Activated T-cell treated with anti-CD3 and anti-CD28 coated beads, Interleukin-2, amount 50 U/mL, for 24 hours (primary cell): ENCODE measurements at regions not wholly inside any gene's neighbourhood (a gene's known extent, or its start where the extent isn't known, plus 50 kb on each side); places are given as distances from the start of the nearest gene placed in this dataset.

Experiments
- DNase-seq: peaks from one replicate; pipeline ENCODE4 v3.0.0-alpha.2; 2020
- H3K27ac Mint-ChIP-seq: 2 replicates; pipeline ENCODE4 v1.8.0; 2020; ENCODE audit warnings: mild to moderate bottlenecking, mixed read lengths
- H3K27me3 Mint-ChIP-seq: 2 replicates; pipeline ENCODE4 v1.8.0; 2020; ENCODE audit warnings: mixed read lengths
- H3K36me3 Mint-ChIP-seq: 2 replicates; pipeline ENCODE4 v1.8.0; 2020; ENCODE audit warnings: low read depth, mixed read lengths
- H3K4me1 Mint-ChIP-seq: 2 replicates; pipeline ENCODE4 v1.8.0; 2020; ENCODE audit warnings: low read depth, mixed read lengths
- H3K4me3 Mint-ChIP-seq: 2 replicates; pipeline ENCODE4 v1.8.0; 2020; ENCODE audit warnings: mild to moderate bottlenecking, moderate library complexity, mixed read lengths
- H3K9me3 Mint-ChIP-seq: 2 replicates; pipeline ENCODE4 v1.8.0; 2020; ENCODE audit warnings: mixed read lengths

DNA sequence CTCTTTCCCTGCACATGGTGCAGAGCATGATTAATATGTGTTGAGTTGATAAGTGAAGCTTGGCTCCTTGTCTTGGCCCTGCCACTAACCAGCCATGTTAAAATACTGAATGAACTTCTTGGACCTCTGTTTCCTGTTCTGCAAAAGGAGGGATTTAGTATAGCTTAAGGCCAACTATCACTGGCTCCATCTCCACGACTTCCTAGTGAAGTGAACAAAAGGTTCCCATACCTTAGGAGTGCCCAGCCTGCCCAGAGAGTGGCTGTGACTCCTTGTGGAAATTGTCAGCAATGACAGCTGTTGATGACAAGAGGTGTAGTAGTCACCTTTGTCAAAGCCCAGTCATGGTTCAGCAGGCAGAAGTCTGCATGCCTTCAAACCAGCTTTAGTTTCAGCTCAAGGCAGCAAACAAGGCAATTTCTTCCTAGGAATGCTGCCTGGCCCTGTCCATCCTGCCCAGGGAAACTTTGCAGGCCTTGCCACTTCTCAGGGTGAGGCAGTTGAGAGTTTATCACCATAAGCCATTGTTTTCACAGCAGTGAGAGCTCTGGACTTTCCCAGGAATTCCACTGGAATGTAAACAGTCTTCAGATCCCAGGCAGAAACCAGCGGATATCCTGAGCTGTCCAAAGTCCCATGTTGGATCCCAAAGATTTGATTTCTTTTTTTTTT lies 169.7 kb upstream of the TNFAIP3 start:
- H3K27me3 Mint-ChIP-seq = peaks cover 7% of the 10 kb centered on the region
- H3K27ac Mint-ChIP-seq = peak overlapping the region; percentile 65
- DNase-seq = no peak
- no peak overlapping the region for H3K4me3 Mint-ChIP-seq
- H3K36me3 Mint-ChIP-seq = no peaks in the 10 kb centered on the region
- no peaks in the 10 kb centered on the region for H3K9me3 Mint-ChIP-seq
- H3K4me1 Mint-ChIP-seq = peaks cover 71% of the 10 kb centered on the region

DNA sequence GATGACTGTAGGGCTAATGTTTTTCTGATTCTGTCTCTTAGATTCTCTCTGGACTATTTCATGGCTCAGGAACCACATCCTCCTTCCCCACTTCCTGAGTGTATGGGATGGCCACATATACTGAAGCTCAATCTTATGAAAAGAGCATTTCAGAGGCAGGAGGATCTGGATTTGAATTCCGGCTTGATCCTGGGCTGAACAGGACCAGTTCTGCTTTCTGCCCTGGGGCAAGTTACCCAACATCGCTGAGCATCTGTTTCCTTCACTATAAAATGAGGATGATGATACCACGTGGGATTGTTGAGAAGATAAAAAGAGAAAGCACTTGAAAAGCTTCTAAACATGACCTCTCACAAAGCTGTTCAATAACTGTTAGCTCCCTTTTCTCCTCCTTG lies 168.4 kb upstream of the TNFAIP3 start:
- H3K4me3 Mint-ChIP-seq = peak overlapping the region; percentile 60
- no peaks in the 10 kb centered on the region for H3K9me3 Mint-ChIP-seq
- peak overlapping the region; percentile 99 for H3K27ac Mint-ChIP-seq
- DNase-seq = no peak
- H3K36me3 Mint-ChIP-seq = no peaks in the 10 kb centered on the region
- peaks cover 7% of the 10 kb centered on the region for H3K27me3 Mint-ChIP-seq
- H3K4me1 Mint-ChIP-seq = peaks cover 75% of the 10 kb centered on the region

DNA sequence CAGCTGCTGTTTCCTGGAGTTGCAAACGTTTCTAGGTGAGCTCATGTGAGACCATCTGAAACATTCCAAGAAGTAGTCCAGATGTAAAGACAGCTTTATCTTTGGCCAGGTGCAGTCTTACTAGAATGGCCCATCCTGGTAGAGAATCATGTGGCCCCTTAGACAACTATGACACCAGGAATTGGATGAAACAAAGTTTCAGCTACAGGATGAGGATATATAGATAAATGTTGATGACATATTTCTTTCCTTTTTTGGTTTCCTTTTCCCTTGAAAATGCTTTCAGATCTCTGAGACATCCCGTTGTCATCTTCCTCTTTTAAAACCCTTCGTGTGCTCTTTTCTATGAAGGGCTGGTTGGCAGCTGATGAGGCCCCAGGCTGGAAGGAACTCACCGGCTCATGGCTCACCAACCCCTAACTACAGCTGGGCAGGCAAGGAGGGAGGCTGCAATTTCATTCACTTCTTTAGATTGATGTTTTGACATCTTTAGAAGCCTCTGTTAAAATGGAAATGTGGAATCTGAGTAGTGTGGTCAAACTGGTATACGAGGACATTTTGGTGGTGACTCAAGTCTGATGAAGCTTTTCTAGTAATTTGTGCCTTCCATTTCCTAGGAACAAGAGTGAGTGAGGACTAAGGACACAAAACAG lies 167.9 kb upstream of the TNFAIP3 start:
- Mint-ChIP-seq H3K4me1 (peaks cover 69% of the 10 kb centered on the region), H3K27me3 (peaks cover 7% of the 10 kb centered on the region), H3K27ac (peak overlapping the region; percentile 99), H3K9me3 (no peaks in the 10 kb centered on the region), H3K4me3 (peak overlapping the region; percentile 60), H3K36me3 (no peaks in the 10 kb centered on the region)
- peak; percentile 71 for DNase-seq

DNA sequence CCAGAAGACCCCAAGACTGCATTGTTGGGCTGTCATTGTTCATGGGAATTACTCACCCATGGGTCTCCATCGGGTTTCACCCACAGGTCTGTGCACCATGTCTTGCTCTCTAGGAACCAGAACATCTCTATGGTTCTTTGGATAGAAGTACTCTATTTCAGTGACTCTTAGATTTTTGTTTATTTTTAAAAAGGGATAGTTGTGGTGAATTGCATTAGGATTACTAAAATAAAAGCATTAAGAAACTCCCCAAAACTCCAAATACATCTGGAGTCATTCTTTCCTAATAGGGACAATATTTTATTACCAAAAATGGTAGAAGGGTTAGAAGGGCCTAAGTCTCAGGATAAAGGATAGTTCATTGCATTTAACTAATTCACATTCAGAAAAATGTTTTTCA lies 166.9 kb upstream of the TNFAIP3 start:
- Mint-ChIP-seq H3K9me3 (no peaks in the 10 kb centered on the region), H3K4me1 (peaks cover 75% of the 10 kb centered on the region)
- DNase-seq = no peak

DNA sequence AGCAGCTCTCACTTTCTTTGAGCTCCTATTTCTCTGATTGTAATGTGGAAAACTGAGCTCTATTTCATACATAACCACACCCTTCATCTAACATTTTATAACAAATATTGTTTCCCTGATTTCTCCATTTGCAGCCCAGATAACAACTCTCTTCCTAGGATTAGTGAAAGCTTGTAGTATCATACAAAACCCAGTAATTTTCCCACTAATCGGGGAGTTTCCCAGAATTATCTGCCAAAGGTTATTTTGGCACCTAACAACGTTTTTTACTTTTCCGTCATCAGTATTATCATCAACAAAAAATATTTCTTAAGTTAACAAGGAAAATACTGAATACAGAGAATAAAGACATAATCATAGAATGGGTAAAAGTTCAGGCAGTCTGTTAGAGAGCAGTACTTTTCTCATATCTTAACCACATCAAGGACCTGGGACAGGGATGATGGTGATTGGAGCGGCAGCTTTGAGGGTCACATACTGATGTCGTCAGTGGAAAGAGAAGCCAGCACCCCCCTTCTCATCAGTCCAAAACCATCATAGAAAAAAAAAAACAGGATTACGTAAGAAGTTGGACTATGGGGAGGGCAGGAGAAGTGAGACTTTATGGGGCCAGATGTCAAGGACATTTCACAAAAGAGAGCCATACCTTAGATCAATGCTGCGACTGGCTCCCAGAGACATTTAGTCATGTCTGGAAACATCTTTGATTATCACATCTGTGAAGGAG lies 166.1 kb upstream of the TNFAIP3 start:
- H3K4me3 Mint-ChIP-seq = no peak overlapping the region

More for the DNA sequence above, 166.9 kb upstream of the TNFAIP3 start:
- no peaks in the 10 kb centered on the region for H3K36me3 Mint-ChIP-seq
- peak overlapping the region; percentile 99 for H3K27ac Mint-ChIP-seq
- H3K27me3 Mint-ChIP-seq = peaks cover 7% of the 10 kb centered on the region
- no peak overlapping the region for H3K4me3 Mint-ChIP-seq

DNA sequence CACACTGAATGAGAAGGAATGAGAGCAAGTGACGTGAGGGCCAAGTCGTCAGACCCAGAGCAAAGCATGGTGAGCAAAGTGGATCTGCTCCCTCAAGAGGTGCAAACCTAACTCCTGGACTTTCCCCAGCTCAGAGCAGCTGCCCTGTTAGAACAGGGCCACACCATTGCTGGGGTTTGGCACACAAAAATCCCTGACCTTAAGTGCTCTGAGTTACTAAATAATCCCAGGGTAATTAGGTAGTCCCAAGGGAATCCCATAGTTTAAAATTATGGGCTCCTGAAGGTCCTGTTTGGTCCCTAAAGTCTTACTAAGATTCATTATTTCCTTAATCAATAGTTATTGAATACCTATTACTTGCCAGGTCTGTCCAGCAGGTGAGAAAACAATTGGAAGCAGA lies 165.1 kb upstream of the TNFAIP3 start:
- H3K9me3 Mint-ChIP-seq = no peaks in the 10 kb centered on the region
- H3K4me3 Mint-ChIP-seq = no peak overlapping the region
- H3K27me3 Mint-ChIP-seq = no peaks in the 10 kb centered on the region
- H3K36me3 Mint-ChIP-seq = no peaks in the 10 kb centered on the region
- no peak overlapping the region for H3K27ac Mint-ChIP-seq
- no peak for DNase-seq
- peaks cover 80% of the 10 kb centered on the region for H3K4me1 Mint-ChIP-seq

More for the DNA sequence above, 166.1 kb upstream of the TNFAIP3 start:
- no peaks in the 10 kb centered on the region for H3K36me3 Mint-ChIP-seq
- peaks cover 75% of the 10 kb centered on the region for H3K4me1 Mint-ChIP-seq
- H3K27me3 Mint-ChIP-seq = peaks cover 1% of the 10 kb centered on the region
- DNase-seq = no peak
- peak overlapping the region; percentile 74 for H3K27ac Mint-ChIP-seq
- H3K9me3 Mint-ChIP-seq = no peaks in the 10 kb centered on the region

DNA sequence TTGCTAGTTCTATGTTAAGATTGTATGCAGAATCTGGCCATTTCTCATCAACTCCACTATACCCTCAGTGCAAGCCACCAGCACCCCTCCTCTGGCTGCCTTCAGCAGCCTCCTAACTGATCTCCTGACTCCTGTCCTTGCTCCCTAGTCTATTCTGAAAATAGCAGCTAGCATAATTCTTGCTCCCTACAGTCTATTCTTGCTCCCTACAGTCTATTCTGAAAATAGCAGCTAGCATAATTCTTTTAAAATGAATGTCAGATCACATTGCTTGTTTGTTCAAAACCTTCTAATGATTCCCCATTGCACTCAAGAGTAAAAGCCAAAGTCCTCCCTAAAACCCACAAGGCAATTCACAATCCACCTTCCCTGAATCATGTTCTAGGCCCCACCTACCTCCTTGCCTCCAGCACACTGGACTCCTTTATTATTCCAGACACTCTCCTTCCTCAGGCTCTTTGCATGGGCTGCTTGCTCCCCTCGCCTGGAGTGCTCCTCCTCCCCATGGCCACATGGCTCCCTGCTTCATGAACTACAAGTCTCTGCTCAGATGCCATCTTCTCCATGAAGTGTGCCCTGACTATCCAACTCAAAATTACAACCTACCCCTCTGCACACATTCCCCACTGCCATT lies 164.2 kb upstream of the TNFAIP3 start:
- H3K4me1 Mint-ChIP-seq = peaks cover 81% of the 10 kb centered on the region
- no peak overlapping the region for H3K4me3 Mint-ChIP-seq
- H3K27ac Mint-ChIP-seq = no peak overlapping the region
- H3K9me3 Mint-ChIP-seq = no peaks in the 10 kb centered on the region
- no peaks in the 10 kb centered on the region for H3K27me3 Mint-ChIP-seq
- no peak for DNase-seq
- no peaks in the 10 kb centered on the region for H3K36me3 Mint-ChIP-seq

DNA sequence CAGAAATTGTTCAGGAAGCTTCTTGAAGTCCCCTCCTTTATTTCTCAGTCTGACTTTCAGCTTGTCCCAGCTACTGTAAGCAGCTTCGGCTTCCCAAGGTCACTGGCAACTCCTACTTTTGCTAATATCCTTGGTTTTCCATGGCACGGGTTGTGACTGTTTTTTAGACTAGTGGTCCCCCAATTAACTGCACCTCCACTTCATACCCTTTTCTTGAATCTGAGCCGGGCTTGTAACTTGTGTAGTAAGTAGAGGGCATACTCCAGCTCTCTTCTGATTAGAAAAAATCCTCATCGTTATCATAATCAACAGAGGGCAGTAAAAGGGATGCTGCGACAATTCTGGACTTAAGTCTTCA lies 162.3 kb upstream of the TNFAIP3 start:
- no peaks in the 10 kb centered on the region for H3K27me3 Mint-ChIP-seq
- no peak for DNase-seq
- H3K36me3 Mint-ChIP-seq = no peaks in the 10 kb centered on the region
- H3K4me3 Mint-ChIP-seq = no peak overlapping the region
- no peak overlapping the region for H3K27ac Mint-ChIP-seq
- H3K9me3 Mint-ChIP-seq = no peaks in the 10 kb centered on the region
- peaks cover 82% of the 10 kb centered on the region for H3K4me1 Mint-ChIP-seq

DNA sequence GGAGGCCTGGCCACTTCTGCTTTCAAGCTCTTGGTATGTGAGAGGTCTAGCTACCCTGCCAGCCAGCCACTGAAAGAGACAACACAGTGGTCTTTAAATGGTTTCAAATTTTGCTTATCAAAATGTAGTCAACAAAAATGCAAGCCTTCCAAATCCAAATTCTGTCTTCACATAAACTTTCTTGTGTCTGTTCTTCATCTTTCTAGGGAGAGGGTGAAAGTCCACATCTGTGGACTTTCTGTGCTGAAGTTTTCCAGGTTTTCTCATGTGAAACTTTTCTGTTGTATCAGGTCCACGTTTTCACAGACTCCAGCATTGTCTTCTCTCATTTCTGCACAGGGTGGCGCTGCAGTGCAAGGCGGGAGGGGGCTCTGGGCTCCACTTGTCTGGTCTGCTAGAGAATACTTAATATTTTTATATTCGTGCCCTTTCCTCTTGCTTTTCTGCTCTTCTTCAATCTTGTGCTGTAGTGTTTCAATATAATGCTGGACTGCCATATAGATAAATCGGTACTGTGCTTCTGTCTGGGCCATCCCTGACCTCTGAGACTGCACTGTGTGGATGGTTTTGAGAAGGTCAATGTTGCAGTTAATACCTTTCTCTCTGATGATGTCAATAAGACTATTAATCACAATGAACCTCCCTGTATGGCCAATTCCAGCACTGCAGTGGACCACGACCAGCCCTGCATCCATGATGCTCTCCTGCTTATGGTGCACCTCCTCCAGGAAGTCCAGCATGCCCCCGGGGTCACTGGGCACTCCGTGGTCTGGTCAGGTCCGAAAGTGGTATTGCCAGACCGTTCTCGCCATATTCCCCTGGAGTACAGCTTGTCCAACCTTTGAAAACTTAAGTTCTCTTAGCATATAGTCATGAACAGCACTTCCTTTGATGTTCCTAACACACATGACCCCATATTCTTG lies 161.6 kb upstream of the TNFAIP3 start:
- peak; percentile 78 for DNase-seq
- H3K27ac Mint-ChIP-seq = peak overlapping the region; percentile 27
- H3K4me1 Mint-ChIP-seq = peaks cover 82% of the 10 kb centered on the region
- no peak overlapping the region for H3K4me3 Mint-ChIP-seq
- no peaks in the 10 kb centered on the region for H3K36me3 Mint-ChIP-seq
- H3K9me3 Mint-ChIP-seq = no peaks in the 10 kb centered on the region
- no peaks in the 10 kb centered on the region for H3K27me3 Mint-ChIP-seq

DNA sequence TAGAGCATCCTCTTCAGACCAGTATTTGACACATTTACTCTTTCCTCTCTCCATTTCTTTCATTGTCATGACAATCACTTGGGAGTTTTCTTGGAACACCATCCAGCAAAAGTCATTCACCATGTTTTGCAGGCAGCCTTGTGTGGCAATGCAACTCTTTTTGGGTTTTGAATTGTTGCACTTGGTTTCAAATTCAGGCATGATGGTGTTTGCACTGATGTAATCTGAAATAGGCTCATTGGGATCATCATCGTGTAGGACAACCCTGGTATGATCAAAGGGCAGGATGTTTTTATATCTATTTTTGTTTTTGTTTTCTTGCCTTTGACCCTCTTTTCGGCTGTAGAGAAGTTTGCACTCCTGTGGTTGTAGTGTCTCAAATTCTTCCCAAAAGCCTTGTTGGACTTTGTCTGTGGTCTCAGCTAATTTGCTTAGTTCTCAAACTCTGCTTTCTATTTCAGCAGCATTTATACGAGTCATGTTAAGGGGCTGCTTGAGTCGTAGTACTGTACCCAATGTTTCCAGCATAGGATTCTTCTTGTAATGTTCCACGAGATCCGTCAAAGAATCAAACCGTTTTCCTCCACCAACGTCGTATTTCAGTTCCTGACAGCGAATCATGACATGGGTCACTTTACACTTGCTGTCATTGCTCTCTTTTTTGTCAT lies 160.8 kb upstream of the TNFAIP3 start:
- H3K9me3 Mint-ChIP-seq = peaks cover under 1% of the 10 kb centered on the region
- peaks cover 80% of the 10 kb centered on the region for H3K4me1 Mint-ChIP-seq
- H3K27me3 Mint-ChIP-seq = no peaks in the 10 kb centered on the region
- peak overlapping the region; percentile 90 for H3K27ac Mint-ChIP-seq
- no peaks in the 10 kb centered on the region for H3K36me3 Mint-ChIP-seq
- no peak for DNase-seq
- peak overlapping the region; percentile 9 for H3K4me3 Mint-ChIP-seq

DNA sequence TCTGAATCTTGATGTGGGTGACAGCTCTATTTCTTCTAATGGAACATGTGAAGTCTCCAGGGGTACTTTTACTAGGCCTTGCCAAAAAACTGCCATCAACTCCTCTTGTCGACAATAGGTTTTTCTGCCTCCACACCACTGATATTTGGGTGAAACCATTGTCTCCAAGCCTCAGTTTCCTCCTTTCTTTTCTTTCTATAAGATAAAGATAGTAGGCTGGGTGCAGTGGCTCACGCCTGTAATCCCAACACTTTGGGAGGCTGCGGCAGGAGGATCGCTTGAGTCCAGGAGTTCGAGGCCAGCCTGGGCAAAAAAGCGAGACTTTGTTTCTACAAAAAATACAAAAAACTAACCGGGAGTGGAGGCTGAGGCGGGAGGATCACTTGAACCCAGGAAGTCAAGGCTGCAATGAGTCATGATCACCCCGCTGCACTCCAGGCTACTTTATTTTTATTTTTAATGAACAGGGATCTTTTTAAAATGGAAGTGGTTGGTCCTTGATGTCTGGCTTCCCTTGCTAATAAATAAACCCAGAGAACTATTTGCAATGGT lies 159.9 kb upstream of the TNFAIP3 start:
- no peaks in the 10 kb centered on the region for H3K27me3 Mint-ChIP-seq
- H3K9me3 Mint-ChIP-seq = peaks cover 6% of the 10 kb centered on the region
- H3K4me1 Mint-ChIP-seq = peaks cover 78% of the 10 kb centered on the region
- peak overlapping the region; percentile 90 for H3K27ac Mint-ChIP-seq
- H3K36me3 Mint-ChIP-seq = no peaks in the 10 kb centered on the region
- DNase-seq = no peak
- peak overlapping the region; percentile 55 for H3K4me3 Mint-ChIP-seq

DNA sequence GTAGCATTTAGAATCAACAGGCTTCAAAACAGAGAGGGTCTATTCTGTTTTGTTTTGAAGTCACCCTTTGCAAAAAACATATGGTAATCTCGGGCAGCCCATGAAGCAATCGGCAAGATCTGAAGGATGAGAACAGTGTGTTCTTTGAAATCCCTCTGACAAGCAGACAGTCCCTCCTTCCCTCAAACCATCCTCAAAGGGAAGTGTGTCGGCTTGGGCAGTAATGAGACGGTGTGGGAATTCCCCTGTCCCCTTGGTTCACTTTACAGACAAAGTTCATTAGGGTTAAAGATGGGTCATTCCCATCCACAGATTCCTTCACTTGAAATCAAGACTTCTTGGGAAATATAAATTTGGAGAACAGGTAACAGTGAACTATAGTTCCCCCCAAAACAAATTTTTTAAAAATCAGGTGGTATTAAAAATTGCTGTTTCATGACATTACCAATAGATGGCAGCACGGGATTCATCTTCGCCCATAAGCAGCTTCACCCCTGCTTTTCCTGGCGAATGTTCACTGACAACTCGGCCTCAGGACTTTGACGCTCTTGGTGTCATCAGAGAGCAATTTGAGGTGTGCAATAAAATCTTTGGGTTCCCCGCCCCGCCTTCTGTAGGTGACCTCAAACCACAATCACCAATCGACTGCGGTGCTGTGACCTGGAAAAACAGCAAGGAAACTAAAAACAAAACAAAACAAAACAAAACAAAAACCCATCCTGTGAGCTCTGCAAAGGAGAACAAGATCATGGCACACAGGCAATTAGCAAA lies 159.3 kb upstream of the TNFAIP3 start:
- H3K4me3 Mint-ChIP-seq = peak overlapping the region; percentile 55
- H3K4me1 Mint-ChIP-seq = peaks cover 74% of the 10 kb centered on the region
- no peaks in the 10 kb centered on the region for H3K27me3 Mint-ChIP-seq
- H3K9me3 Mint-ChIP-seq = peaks cover 6% of the 10 kb centered on the region
- peak overlapping the region; percentile 90 for H3K27ac Mint-ChIP-seq
- H3K36me3 Mint-ChIP-seq = no peaks in the 10 kb centered on the region
- peak; percentile 71 for DNase-seq

DNA sequence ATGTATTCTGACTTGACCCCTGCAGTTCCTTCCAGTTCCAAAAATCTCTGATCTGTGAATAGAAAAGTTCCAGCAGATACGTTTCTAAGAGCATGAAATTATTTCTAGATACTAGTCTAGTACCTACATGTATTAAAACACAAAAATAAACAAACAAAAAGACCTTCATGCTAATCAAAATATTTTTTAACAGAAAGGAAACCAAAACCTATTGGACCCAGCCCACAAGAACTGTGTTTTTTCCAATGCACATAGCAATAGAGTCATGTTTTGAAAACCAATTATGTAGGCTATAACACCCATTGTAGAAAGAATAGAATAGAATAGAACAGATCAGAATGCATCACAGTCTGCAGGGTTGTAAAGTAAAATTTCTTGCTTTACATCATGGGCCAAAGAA lies 158.6 kb upstream of the TNFAIP3 start:
- Mint-ChIP-seq H3K27me3 (no peaks in the 10 kb centered on the region), H3K4me1 (peaks cover 70% of the 10 kb centered on the region), H3K36me3 (no peaks in the 10 kb centered on the region), H3K4me3 (peak overlapping the region; percentile 55), H3K27ac (peak overlapping the region; percentile 90), H3K9me3 (peaks cover 6% of the 10 kb centered on the region)
- no peak for DNase-seq
